ENCODE measurements at regions not wholly inside any gene's neighbourhood (a gene's known extent, or its start where the extent isn't known, plus 50 kb on each side); places are given as distances from the start of the nearest gene placed in this dataset.
"Not testable (repeated sequence)": the region's sequence is repeated elsewhere in the genome, so short reads cannot be mapped to it uniquely, and the experiment has no call there.

GRCh38 chr2:90237923-90238361 lies 1546.5 kb downstream of the RPIA start:
- not testable (repeated sequence) for DNase-seq

- DNase-seq = not testable (repeated sequence)
Observed at GRCh38 chr2:90238505-90239230, 1547.2 kb downstream of the RPIA start.

DNA sequence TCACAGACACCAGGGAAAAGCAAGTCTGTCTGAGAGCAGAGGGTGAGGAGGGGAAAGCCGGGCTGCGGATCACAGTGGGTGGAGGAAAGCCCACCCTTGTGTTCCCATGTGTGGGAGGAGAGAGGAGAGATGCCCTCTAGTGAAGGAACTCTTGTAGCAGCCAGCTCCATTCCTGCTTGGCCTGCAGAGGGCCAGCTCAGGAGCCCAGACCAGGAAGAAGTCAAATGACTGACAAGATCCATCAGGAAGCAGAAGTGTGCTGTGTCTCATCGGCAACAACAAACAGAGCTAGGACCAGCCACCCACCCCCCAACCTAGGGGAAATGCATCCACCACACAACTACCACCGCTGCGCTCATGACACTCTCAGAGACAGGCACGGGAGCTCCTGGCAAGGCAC lies 1548.3 kb downstream of the RPIA start:
- not testable (repeated sequence) for DNase-seq

DNA sequence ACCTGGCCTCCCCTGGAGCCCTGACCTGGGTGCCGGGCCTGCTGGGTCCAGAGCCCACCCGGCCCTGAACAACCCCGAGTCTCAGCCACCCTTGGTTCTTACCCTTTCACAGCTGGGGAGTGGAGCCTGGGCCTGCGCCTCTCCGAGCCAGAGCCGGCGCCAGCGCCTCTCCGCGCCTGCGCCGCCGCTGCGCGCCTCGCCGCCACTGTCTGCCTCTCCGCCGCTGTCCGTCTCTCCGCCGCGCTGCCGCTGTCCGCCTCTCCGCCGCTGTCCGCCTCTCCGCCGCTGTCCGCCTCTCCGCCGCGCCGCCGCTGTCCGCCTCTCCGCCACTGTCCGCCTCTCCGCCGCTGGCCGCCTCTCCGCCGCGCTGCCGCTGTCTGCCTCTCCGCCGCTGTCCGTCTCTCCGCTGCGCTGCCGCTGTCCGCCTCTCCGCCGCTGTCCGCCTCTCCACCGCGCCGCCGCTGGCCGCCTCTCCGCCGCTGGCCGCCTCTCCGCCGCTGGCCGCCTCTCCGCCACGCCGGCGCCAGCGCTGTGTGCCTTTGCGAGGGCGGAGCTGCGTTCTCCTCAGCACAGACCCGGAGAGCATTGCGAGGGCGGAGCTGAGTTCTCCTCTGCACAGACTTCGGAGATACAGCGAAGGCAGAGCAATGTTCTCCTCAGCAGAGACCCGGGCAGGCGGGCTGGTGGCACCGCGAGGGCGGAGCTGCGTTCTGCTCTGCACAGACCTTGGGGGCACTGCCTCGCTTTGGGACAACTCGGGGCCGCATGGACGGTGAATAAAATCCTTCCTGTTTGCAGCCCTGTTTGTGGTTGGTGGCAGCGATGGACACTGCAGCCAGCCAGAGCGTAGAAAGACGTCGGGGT lies 1553.7 kb downstream of the RPIA start:
- DNase-seq = not testable (repeated sequence)

- DNase-seq = not testable (repeated sequence)
Observed at GRCh38 chr2:90248400-90248799, 1556.9 kb downstream of the RPIA start.

GRCh38 chr2:90250350-90250749 lies 1558.9 kb downstream of the RPIA start:
- DNase-seq = not testable (repeated sequence)

GRCh38 chr2:90251576-90251975 lies 1560.1 kb downstream of the RPIA start:
- not testable (repeated sequence) for DNase-seq

GRCh38 chr2:90253306-90253705 lies 1561.8 kb downstream of the RPIA start:
- not testable (repeated sequence) for DNase-seq

DNA sequence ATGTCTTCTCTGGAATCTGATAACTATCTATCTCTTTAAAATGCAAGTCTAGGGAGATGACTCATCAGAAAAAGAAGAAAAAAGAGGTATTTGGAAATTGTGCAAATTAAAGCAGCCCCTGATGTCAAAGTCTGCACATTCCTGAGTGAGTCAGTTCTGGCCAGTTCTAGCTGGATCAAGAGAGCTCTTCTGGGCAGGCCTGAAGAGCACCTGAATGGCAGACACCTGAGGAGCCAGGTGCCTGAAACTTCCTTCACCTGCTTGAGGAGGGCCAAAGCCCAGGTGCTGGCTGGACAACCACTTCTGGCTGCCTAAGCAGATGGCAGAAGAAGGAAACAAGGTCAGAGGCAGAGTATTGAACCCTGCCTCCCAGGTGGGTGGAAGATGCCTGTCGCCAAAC lies 1575.4 kb downstream of the RPIA start:
- not testable (repeated sequence) for DNase-seq

GRCh38 chr2:90287751-90288150 lies 1596.3 kb downstream of the RPIA start:
- not testable (repeated sequence) for DNase-seq

GRCh38 chr2:90288396-90288795 lies 1596.9 kb downstream of the RPIA start:
- DNase-seq = not testable (repeated sequence)

GRCh38 chr2:90289291-90289980 lies 1598.0 kb downstream of the RPIA start:
- DNase-seq = not testable (repeated sequence)

- DNase-seq = not testable (repeated sequence)
Observed at GRCh38 chr2:90290701-90291100, 1599.2 kb downstream of the RPIA start.

GRCh38 chr2:90291168-90291883 lies 1599.9 kb downstream of the RPIA start:
- DNase-seq = not testable (repeated sequence)

GRCh38 chr2:90291934-90292333 lies 1600.5 kb downstream of the RPIA start:
- DNase-seq = not testable (repeated sequence)

- not testable (repeated sequence) for DNase-seq
Observed at GRCh38 chr2:90292451-90292850, 1601.0 kb downstream of the RPIA start.

GRCh38 chr2:90293224-90293623 lies 1601.8 kb downstream of the RPIA start:
- not testable (repeated sequence) for DNase-seq

DNA sequence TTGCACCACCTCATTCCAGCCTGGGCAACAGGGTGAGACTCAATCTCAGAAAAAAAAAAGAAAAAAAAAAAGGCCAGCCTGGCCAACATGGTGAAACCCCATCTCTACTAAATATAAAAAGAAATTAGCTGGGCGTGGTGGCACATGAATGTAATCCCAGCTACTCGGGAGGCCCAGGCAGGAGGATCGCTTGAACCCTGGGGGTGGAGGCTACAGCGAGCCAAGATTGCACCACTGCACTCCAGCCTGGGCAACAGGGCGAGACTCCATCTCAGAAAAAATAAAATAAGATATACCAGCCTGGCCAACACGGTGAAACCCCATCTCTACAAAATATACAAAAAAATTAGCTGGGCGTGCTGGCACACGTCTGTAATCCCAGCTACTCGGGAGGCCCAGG lies 1602.3 kb downstream of the RPIA start:
- not testable (repeated sequence) for DNase-seq

- not testable (repeated sequence) for DNase-seq
Observed at GRCh38 chr2:90295036-90295750, 1603.7 kb downstream of the RPIA start.

GRCh38 chr2:90296484-90296777 lies 1605.0 kb downstream of the RPIA start:
- not testable (repeated sequence) for DNase-seq

- DNase-seq = not testable (repeated sequence)
Observed at GRCh38 chr2:90297701-90298100, 1606.2 kb downstream of the RPIA start.
